SK-N-SH (cell line): ENCODE measurements at regions not wholly inside any gene's neighbourhood (a gene's known extent, or its start where the extent isn't known, plus 50 kb on each side); places are given as distances from the start of the nearest gene placed in this dataset.

ENCODE experiments used
- CTCF ChIA-PET: fragments of 300-600, 350-600 bp; formaldehyde crosslinking; extraction: SDS; loops from one replicate; lab custom pipeline; 2021; lab: Yijun Ruan, JAX
- POLR2A ChIA-PET: fragments of 350-600 bp; sonication (Branson Sonifier 250); formaldehyde crosslinking; extraction: SDS; loops from one replicate; lab custom pipeline; 2020; ENCODE audit warnings: antibody characterized with exemption, inconsistent platforms; lab: Yijun Ruan, JAX
- DNase-seq: peaks from one replicate; pipeline ENCODE4 v3.0.0; 2012
- H2AFZ ChIP-seq: fragments of 200-600 bp; sonication (generic); 2 replicates; pipeline ENCODE4 v1.8.1; 2016; ENCODE audit warnings: antibody characterized with exemption, mild to moderate bottlenecking, low read depth
- H3F3A ChIP-seq: fragments of 200-600 bp; sonication (generic); replicated peaks from 2 replicates; pipeline ENCODE3; 2016; ENCODE audit warnings: antibody characterized with exemption, mild to moderate bottlenecking; ENCODE audit not compliant: insufficient read depth
- H3K27ac ChIP-seq, 2 experiments: fragments of 200-500 bp in 1 of 2; fragments of 200-600 bp in 1 of 2; sonication (Bioruptor generic) in 1 of 2; sonication (generic), shearing (Covaris generic) in 1 of 2; 2 replicates each; pipeline versions ENCODE4 v1.5.1 to v1.6.1; 2014 to 2016; ENCODE audit warnings: low read depth in 2 of 2, inconsistent platforms in 1 of 2, low read length in 1 of 2, mild to moderate bottlenecking in 1 of 2, mixed read lengths in 1 of 2
- H3K27me3 ChIP-seq: fragments of 200-600 bp; sonication (generic), shearing (Covaris generic); 2 replicates; pipeline ENCODE4 v1.6.1; 2016; ENCODE audit warnings: mixed run types; ENCODE audit not compliant: insufficient read depth
- H3K36me3 ChIP-seq, 2 experiments: fragments of 200-500 bp in 1 of 2; fragments of 200-600 bp in 1 of 2; sonication (Bioruptor generic) in 1 of 2; sonication (generic) in 1 of 2; replicated peaks in 1 of 2; 2 replicates each; pipeline versions ENCODE3 to v1.5.1; 2014 to 2016; ENCODE audit warnings: low read length in 1 of 2, mild to moderate bottlenecking in 1 of 2; ENCODE audit not compliant: insufficient read depth in 2 of 2, control insufficient read depth in 1 of 2
- H3K4me1 ChIP-seq, 2 experiments: fragments of 200-500 bp in 1 of 2; fragments of 200-600 bp in 1 of 2; sonication (Bioruptor generic) in 1 of 2; sonication (generic), shearing (Covaris generic) in 1 of 2; 2 replicates each; pipeline versions ENCODE4 v1.5.1 to v1.6.1; 2014 to 2016; ENCODE audit warnings: low read depth in 1 of 2, low read length in 1 of 2, mixed run types in 1 of 2; ENCODE audit not compliant: insufficient read depth in 2 of 2, control insufficient read depth in 1 of 2
- H3K4me2 ChIP-seq: fragments of 200-600 bp; sonication (generic), shearing (Covaris generic); 2 replicates; pipeline ENCODE4 v1.6.1; 2017; ENCODE audit warnings: mixed run types
- H3K4me3 ChIP-seq, 2 experiments: fragments of 200-500 bp in 1 of 2; fragments of 200-600 bp in 1 of 2; sonication (Bioruptor generic) in 1 of 2; sonication (generic), shearing (Covaris generic) in 1 of 2; 2 replicates each; pipeline versions ENCODE4 v1.5.1 to v1.8.1; 2014 to 2016; ENCODE audit warnings: low read depth in 2 of 2, inconsistent platforms in 1 of 2, low read length in 1 of 2, mild to moderate bottlenecking in 1 of 2, mixed read lengths in 1 of 2, moderate library complexity in 1 of 2
- H3K79me2 ChIP-seq: fragments of 200-600 bp; sonication (generic); 2 replicates; pipeline ENCODE4 v1.8.1; 2017; ENCODE audit warnings: mild to moderate bottlenecking; ENCODE audit not compliant: insufficient read depth
- H3K9ac ChIP-seq: fragments of 200-600 bp; sonication (generic); 2 replicates; pipeline ENCODE4 v1.6.1; 2017; ENCODE audit warnings: mixed run types
- H3K9me2 ChIP-seq: fragments of 200-600 bp; sonication (generic); 2 replicates; pipeline ENCODE4 v1.6.1; 2017; ENCODE audit warnings: mixed run types
- H3K9me3 ChIP-seq: fragments of 200-600 bp; sonication (generic); 2 replicates; pipeline ENCODE4 v1.6.1; 2017; ENCODE audit warnings: mixed run types, mild to moderate bottlenecking, moderate library complexity
- H4K20me1 ChIP-seq: fragments of 200-600 bp; sonication (generic); 2 replicates; pipeline ENCODE4 v1.6.1; 2017; ENCODE audit warnings: mild to moderate bottlenecking, mixed run types; ENCODE audit not compliant: insufficient read depth
- CHD2 ChIP-seq: fragments of 150-350 bp; IDR thresholded peaks from 2 replicates; pipeline ENCODE4 v1.6.1; 2018; ENCODE audit warnings: low read length; ENCODE audit not compliant: partially characterized antibody
- EP300 ChIP-seq, 2 experiments: IDR thresholded peaks; 2 replicates each; pipeline versions ENCODE4 v1.4.0 to v1.6.1; 2012; ENCODE audit warnings: borderline replicate concordance in 1 of 2, low read depth in 1 of 2, low read length in 1 of 2
- EZH2phosphoT487 ChIP-seq: fragments of 200-600 bp; sonication (generic); IDR thresholded peaks from 2 replicates; pipeline ENCODE4 v1.6.1; 2017; ENCODE audit warnings: low read depth, mixed run types, mild to moderate bottlenecking, antibody characterized with exemption, moderate library complexity, borderline replicate concordance
- FOSL2 ChIP-seq: IDR thresholded peaks from 2 replicates; pipeline ENCODE4 v1.4.0; 2012; ENCODE audit warnings: low read depth, mild to moderate bottlenecking, moderate library complexity, borderline replicate concordance
- FOXJ3 ChIP-seq: sonication (generic); formaldehyde crosslinking; IDR thresholded peaks from 2 replicates; pipeline ENCODE4 v1.5.1; 2020; ENCODE audit warnings: mild to moderate bottlenecking, missing genetic modification reagents
- FOXM1 ChIP-seq: IDR thresholded peaks from 2 replicates; pipeline ENCODE4 v1.4.0; 2012; ENCODE audit warnings: low read depth, mild to moderate bottlenecking
- GABPA ChIP-seq: IDR thresholded peaks from 2 replicates; pipeline ENCODE4 v1.4.0; 2012; ENCODE audit warnings: low read depth, mild to moderate bottlenecking
- JUND ChIP-seq: IDR thresholded peaks from 2 replicates; pipeline ENCODE4 v1.4.0; 2012
- MAX ChIP-seq: IDR thresholded peaks from 2 replicates; pipeline ENCODE4 v1.4.0; 2012; ENCODE audit warnings: low read depth
- MEF2A ChIP-seq: IDR thresholded peaks from 2 replicates; pipeline ENCODE4 v1.4.0; 2012; ENCODE audit warnings: low read depth, borderline replicate concordance
- MXI1 ChIP-seq: IDR thresholded peaks from 2 replicates; pipeline ENCODE4 v1.6.1; 2012; ENCODE audit warnings: mild to moderate bottlenecking, low read depth, low read length, improper control_type of control experiment
- NFIC ChIP-seq: IDR thresholded peaks from 2 replicates; pipeline ENCODE4 v1.4.0; 2012; ENCODE audit warnings: borderline replicate concordance
- NRF1 ChIP-seq: IDR thresholded peaks from 2 replicates; pipeline ENCODE4 v1.6.1; 2012; ENCODE audit warnings: low read depth, mild to moderate bottlenecking, low read length
- PBX3 ChIP-seq: IDR thresholded peaks from 2 replicates; pipeline ENCODE4; 2012
- REST ChIP-seq: IDR thresholded peaks from 2 replicates; pipeline ENCODE4 v1.6.1; 2012; ENCODE audit warnings: mild to moderate bottlenecking, low read depth, low read length, moderate library complexity
- TEAD4 ChIP-seq: IDR thresholded peaks from 2 replicates; pipeline ENCODE4 v1.4.0; 2012; ENCODE audit warnings: mild to moderate bottlenecking, borderline replicate concordance; ENCODE audit not compliant: insufficient read depth
- USF1 ChIP-seq: IDR thresholded peaks from 2 replicates; pipeline ENCODE4 v1.4.0; 2012; ENCODE audit warnings: low read depth, borderline replicate concordance
- WGBS: methylation state at CpG from one replicate; pipeline ENCODE4 v1.1.6; 2017; ENCODE audit warnings: low lambda C conversion rate; 5-methylcytosine and 5-hydroxymethylcytosine counted together

GRCh38 chr12:107458990-107459389 is 226.6 kb upstream of the PWP1 start:
- POLR2A ChIA-PET: no interaction called here

More at GRCh38 chr12:107458990-107459389, 226.6 kb upstream of the PWP1 start:
- peaks cover 17% of the 10 kb centered on the region for H3F3A ChIP-seq
- H3K36me3 ChIP-seq: no peaks in the 10 kb centered on the region
- H4K20me1 ChIP-seq: no peaks in the 10 kb centered on the region
- DNase-seq: no peak
- WGBS: 85% methylated on average over 2 of the region's 2 CpGs
- H3K27me3 ChIP-seq: no peaks in the 10 kb centered on the region
- no peaks in the 10 kb centered on the region for H3K9me2 ChIP-seq
- H3K79me2 ChIP-seq: no peaks in the 10 kb centered on the region
- no peak overlapping the region for H3K4me2 ChIP-seq
- no peak overlapping the region for H2AFZ ChIP-seq
- no peak for TF ChIP-seq NRF1
- TF ChIP-seq MEF2A: no peak
- TF ChIP-seq CHD2: no peak
- no peak for TF ChIP-seq REST
- TF ChIP-seq EZH2phosphoT487: no peak
- TF ChIP-seq MAX: no peak
- no peak for TF ChIP-seq FOXM1
- no peak for TF ChIP-seq USF1
- no peak for TF ChIP-seq PBX3
- TF ChIP-seq TEAD4: no peak
- TF ChIP-seq NFIC: no peak
- TF ChIP-seq FOXJ3 (CRISPR knock-in tag): no peak
- no peak for TF ChIP-seq MXI1
- no peak for TF ChIP-seq EP300 (IDR thresholded peaks at IDR 0.05; ENCODE audit: borderline replicate concordance in 1 of 2, low read depth in 1 of 2, low read length in 1 of 2)
- no peak for TF ChIP-seq FOSL2
- TF ChIP-seq GABPA: no peak
- no peak for TF ChIP-seq JUND
- TF ChIP-seq, all 33 proteins: peak for 0
- no peak overlapping the region for H3K27ac ChIP-seq
- CTCF ChIA-PET: interaction anchor here (0.6 to 1.4 kb wide), 3 partner anchors 54 to 327 kb away, joined by 3 read pairs; no protein-coding TSS in a partner anchor
- no peak overlapping the region for H3K4me3 ChIP-seq
- H3K4me1 ChIP-seq: peaks cover 0 to 10% of the 10 kb centered on the region in 2 experiments; a peak in 1 of 4 replicates
- H3K9me3 ChIP-seq: no peaks in the 10 kb centered on the region
- no peak overlapping the region for H3K9ac ChIP-seq
